ENCODE measurements at regions not wholly inside any gene's neighbourhood (a gene's known extent, or its start where the extent isn't known, plus 50 kb on each side); places are given as distances from the start of the nearest gene placed in this dataset.

DNA sequence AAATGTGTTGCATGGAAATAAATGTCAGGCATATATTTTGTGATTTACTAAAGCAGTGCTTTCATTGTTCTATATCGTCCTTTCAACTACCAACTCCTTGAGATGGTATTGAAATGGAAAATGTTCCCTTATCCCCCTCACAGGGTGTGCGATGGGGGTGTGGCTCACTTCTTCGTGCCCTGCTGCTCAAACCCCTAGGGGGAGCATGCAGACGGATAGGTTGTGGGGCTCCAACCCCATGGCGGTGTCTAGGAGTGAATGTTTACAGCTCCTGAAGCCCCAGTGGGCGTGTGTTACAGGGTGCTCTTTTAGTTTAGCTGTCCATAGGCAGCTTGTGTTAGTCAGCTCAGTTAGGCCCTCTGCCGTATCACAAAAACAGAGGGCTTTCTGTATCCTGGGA lies 287.7 kb upstream of the EMCN start:
- H3K36me3 ChIP-seq (ENCODE audit: control insufficient read depth, insufficient read depth, low read length): no peaks in the 10 kb centered on the region
- H3K27ac ChIP-seq (ENCODE audit: low read depth, low read length, severe bottlenecking): no peak overlapping the region
- H3K4me3 ChIP-seq (ENCODE audit: extremely low read depth, insufficient read depth, low read length, poor library complexity, severe bottlenecking): no peak overlapping the region
- H3K4me1 ChIP-seq (ENCODE audit: control insufficient read depth, insufficient read depth, low read length, poor library complexity, severe bottlenecking): no peaks in the 10 kb centered on the region
- no peaks in the 10 kb centered on the region for H3K9me3 ChIP-seq (ENCODE audit: control insufficient read depth, low read length)
- 62 to 77% methylated on average over 5 to 6 of the region's 7 CpGs for WGBS, 2 experiments (ENCODE audit: insufficient coverage in 2 of 2)

DNA sequence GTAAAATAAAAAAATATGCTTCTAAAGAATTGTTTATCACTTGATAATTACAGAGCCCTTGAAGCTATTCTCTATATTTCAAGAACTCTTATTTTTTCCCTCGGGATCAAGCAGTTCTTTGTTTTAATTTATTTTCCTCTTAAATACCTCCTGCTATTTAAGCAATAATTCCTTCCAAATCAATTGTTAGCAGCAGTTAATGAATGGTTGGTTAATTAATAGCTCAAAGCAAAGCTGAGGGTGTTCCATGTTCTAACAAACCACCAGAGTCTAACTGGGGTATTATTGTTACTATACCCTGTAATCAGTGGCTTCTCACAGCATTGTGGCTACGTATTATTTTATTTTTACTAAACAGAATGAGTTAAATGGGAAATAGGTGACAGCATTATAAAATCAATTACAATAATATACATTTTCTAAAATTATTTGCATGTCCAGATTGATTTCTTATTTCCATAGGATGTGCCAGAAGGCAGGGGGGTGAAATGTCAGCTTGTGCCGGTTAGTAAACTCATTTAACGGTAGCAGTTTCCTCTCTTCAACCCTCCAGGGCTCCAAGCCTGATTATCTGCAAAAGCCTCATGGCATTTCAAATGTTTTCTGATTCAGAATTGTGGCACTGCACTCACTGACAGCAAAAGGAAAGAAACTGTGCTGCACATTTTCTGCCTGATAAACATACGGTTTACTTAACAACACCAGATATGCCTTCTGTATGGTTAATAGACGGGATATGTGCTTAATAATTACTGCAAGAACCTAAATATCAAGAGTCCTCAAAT lies 286.9 kb upstream of the EMCN start:
- no peak overlapping the region for H3K27ac ChIP-seq (ENCODE audit: low read depth, low read length, severe bottlenecking)

DNA sequence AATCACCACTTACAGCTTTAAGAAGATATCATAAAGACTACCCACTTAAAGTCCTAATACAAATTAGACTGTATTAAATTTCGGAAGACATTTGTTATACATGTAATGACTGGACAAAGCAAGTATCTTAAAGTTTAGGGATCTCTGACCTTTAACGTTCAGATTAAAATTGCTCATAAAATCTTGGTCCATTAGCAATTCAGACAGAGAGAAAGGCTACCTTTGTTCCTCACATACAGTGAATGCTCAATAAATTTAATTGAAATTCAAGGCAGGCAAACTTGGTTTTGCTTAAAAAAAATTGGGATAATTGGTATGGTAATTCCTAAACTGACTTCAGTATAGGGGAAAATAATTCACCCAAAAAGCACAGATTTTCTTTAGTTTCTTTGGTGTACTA lies 285.9 kb upstream of the EMCN start:
- no peak overlapping the region for H3K27ac ChIP-seq (ENCODE audit: low read depth, low read length, severe bottlenecking)
- WGBS, 2 experiments (ENCODE audit: insufficient coverage in 2 of 2): 86 to 100% methylated on average over 1 of the region's 2 CpGs
- H3K4me3 ChIP-seq (ENCODE audit: extremely low read depth, insufficient read depth, low read length, poor library complexity, severe bottlenecking): no peak overlapping the region
- no peaks in the 10 kb centered on the region for H3K9me3 ChIP-seq (ENCODE audit: control insufficient read depth, low read length)
- H3K4me1 ChIP-seq (ENCODE audit: control insufficient read depth, insufficient read depth, low read length, poor library complexity, severe bottlenecking): no peaks in the 10 kb centered on the region
- no peaks in the 10 kb centered on the region for H3K36me3 ChIP-seq (ENCODE audit: control insufficient read depth, insufficient read depth, low read length)

More for the DNA sequence above, 286.9 kb upstream of the EMCN start:
- Histone ChIP-seq H3K36me3 (ENCODE audit: control insufficient read depth, insufficient read depth, low read length) (no peaks in the 10 kb centered on the region), H3K4me3 (ENCODE audit: extremely low read depth, insufficient read depth, low read length, poor library complexity, severe bottlenecking) (no peak overlapping the region), H3K4me1 (ENCODE audit: control insufficient read depth, insufficient read depth, low read length, poor library complexity, severe bottlenecking) (no peaks in the 10 kb centered on the region), H3K9me3 (ENCODE audit: control insufficient read depth, low read length) (no peaks in the 10 kb centered on the region)
- 71 to 100% methylated on average over 1 to 2 of the region's 6 CpGs for WGBS, 2 experiments (ENCODE audit: insufficient coverage in 2 of 2)

DNA sequence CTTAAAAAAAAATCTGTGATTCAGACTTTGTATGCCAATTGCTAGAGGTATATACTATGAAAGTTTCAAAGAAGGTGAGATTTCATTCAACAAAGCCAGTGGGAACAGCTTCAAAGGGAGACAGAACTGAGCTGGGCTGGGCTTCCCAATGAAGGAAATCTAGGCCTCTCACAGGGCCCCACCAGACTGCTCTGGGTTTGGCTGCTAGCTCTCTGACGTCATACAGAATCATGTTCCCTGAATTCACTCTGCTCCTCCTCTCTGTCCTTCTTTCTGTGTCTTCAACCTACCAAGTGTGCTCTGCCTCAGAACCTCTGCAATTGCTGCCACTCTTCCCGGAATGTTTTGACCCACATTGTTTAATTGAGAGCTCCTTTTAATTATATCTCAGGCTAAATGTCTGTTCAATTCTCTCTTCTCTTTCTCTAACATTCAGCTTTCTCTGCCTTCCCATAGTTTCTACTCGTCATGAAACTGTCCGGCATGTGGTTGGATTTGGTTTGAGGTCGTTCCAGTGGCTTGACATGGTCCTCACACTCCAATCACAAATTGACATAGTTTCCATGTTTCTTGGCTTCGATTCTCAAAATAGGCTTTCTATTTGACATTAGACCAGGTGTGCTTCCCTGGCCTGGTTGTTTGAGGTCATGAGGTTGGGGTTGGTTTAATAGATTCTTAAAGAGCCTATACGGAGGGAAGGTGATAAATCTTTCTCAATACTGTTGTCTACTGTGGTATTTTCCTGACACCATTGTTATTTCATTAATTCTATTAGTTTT lies 282.1 kb upstream of the EMCN start:
- Histone ChIP-seq H3K27ac (ENCODE audit: low read depth, low read length, severe bottlenecking) (no peak overlapping the region), H3K4me1 (ENCODE audit: control insufficient read depth, insufficient read depth, low read length, poor library complexity, severe bottlenecking) (no peaks in the 10 kb centered on the region), H3K36me3 (ENCODE audit: control insufficient read depth, insufficient read depth, low read length) (no peaks in the 10 kb centered on the region), H3K9me3 (ENCODE audit: control insufficient read depth, low read length) (no peaks in the 10 kb centered on the region), H3K4me3 (ENCODE audit: extremely low read depth, insufficient read depth, low read length, poor library complexity, severe bottlenecking) (no peak overlapping the region)
- WGBS, 2 experiments (ENCODE audit: insufficient coverage in 2 of 2): 88% methylated on average over 3 of the region's 7 CpGs

DNA sequence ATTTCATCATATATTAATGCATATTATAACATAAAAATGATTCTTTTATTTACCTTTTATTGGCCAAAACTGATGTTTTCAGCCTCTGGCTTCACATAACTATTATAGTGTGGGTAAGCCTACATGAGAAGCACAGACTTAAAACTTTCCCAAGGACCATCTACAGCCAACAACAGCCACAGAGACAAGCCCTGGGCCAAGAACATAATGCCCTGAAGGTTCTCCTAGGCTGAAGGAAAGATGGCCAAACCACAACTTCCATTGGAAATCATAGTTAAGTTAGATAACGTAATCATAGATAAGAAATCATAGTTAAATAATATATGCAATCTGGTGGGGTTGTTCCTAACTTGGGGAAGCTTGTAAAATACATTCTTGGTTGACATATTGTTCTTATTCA lies 280.0 kb upstream of the EMCN start:
- Histone ChIP-seq H3K27ac (ENCODE audit: low read depth, low read length, severe bottlenecking) (no peak overlapping the region), H3K36me3 (ENCODE audit: control insufficient read depth, insufficient read depth, low read length) (no peaks in the 10 kb centered on the region), H3K9me3 (ENCODE audit: control insufficient read depth, low read length) (no peaks in the 10 kb centered on the region), H3K4me3 (ENCODE audit: extremely low read depth, insufficient read depth, low read length, poor library complexity, severe bottlenecking) (no peak overlapping the region), H3K4me1 (ENCODE audit: control insufficient read depth, insufficient read depth, low read length, poor library complexity, severe bottlenecking) (no peaks in the 10 kb centered on the region)
- WGBS, 2 experiments (ENCODE audit: insufficient coverage in 2 of 2): no CpG with 5 or more reads among the region's 1 CpG

GRCh38 chr4:100797356-100797755 lies 279.5 kb upstream of the EMCN start:
- Histone ChIP-seq H3K4me3 (ENCODE audit: extremely low read depth, insufficient read depth, low read length, poor library complexity, severe bottlenecking) (no peak overlapping the region), H3K9me3 (ENCODE audit: control insufficient read depth, low read length) (no peaks in the 10 kb centered on the region), H3K4me1 (ENCODE audit: control insufficient read depth, insufficient read depth, low read length, poor library complexity, severe bottlenecking) (no peaks in the 10 kb centered on the region), H3K27ac (ENCODE audit: low read depth, low read length, severe bottlenecking) (no peak overlapping the region), H3K36me3 (ENCODE audit: control insufficient read depth, insufficient read depth, low read length) (no peaks in the 10 kb centered on the region)
- 89 to 90% methylated on average over 1 of the region's 1 CpG for WGBS, 2 experiments (ENCODE audit: insufficient coverage in 2 of 2)

DNA sequence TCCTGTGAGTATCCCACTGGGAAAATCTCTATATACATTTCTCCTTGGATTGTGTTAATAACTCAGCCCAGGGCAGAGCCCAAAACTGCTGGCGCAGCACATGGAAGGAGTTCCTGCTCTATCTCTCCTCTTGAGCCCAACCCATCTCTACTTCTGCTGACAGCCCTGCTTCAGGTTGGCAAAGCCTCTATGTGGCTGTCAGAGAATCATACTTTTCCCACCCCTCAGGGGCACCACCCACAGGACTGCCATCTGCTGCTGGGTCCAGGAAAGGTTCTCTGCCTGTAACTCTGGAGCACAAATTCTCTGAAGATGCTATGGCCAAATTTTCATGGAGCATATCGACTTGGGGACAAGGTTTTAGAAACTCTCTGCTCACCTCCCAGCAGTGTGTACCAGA lies 278.5 kb upstream of the EMCN start:
- no peaks in the 10 kb centered on the region for H3K9me3 ChIP-seq (ENCODE audit: control insufficient read depth, low read length)
- H3K4me3 ChIP-seq (ENCODE audit: extremely low read depth, insufficient read depth, low read length, poor library complexity, severe bottlenecking): no peak overlapping the region
- no peak overlapping the region for H3K27ac ChIP-seq (ENCODE audit: low read depth, low read length, severe bottlenecking)
- H3K4me1 ChIP-seq (ENCODE audit: control insufficient read depth, insufficient read depth, low read length, poor library complexity, severe bottlenecking): no peaks in the 10 kb centered on the region
- 83 to 100% methylated on average over 1 of the region's 2 CpGs for WGBS, 2 experiments (ENCODE audit: insufficient coverage in 2 of 2)
- H3K36me3 ChIP-seq (ENCODE audit: control insufficient read depth, insufficient read depth, low read length): no peaks in the 10 kb centered on the region

DNA sequence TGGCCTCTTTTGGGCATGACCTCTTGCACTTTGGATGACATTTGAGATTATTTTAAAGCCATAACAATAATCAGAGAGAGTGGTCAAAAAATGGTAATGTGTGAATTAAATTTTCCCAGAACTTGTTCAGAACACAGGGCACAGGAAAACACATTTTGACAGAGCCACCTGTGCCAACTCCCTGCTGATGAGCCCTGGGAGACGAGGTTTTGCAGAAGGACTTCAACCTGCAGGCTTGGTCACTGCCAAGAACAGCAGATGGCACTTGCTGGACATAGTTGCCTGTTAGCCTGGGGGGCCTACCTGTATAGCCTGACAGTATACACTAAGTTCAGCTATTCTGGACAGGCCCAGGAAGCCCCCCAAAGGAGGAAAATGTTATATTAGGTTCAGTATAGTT lies 277.8 kb upstream of the EMCN start:
- Histone ChIP-seq H3K36me3 (ENCODE audit: control insufficient read depth, insufficient read depth, low read length) (no peaks in the 10 kb centered on the region), H3K4me1 (ENCODE audit: control insufficient read depth, insufficient read depth, low read length, poor library complexity, severe bottlenecking) (no peaks in the 10 kb centered on the region), H3K27ac (ENCODE audit: low read depth, low read length, severe bottlenecking) (no peak overlapping the region), H3K9me3 (ENCODE audit: control insufficient read depth, low read length) (no peaks in the 10 kb centered on the region), H3K4me3 (ENCODE audit: extremely low read depth, insufficient read depth, low read length, poor library complexity, severe bottlenecking) (no peak overlapping the region)
- WGBS, 2 experiments (ENCODE audit: insufficient coverage in 2 of 2): 85 to 100% methylated on average over 1 of the region's 1 CpG

- H3K27ac ChIP-seq (ENCODE audit: low read depth, low read length, severe bottlenecking): no peak overlapping the region
- no peaks in the 10 kb centered on the region for H3K9me3 ChIP-seq (ENCODE audit: control insufficient read depth, low read length)
- no peak overlapping the region for H3K4me3 ChIP-seq (ENCODE audit: extremely low read depth, insufficient read depth, low read length, poor library complexity, severe bottlenecking)
- 81 to 90% methylated on average over 8 to 9 of the region's 9 CpGs for WGBS, 2 experiments (ENCODE audit: insufficient coverage in 2 of 2)
- H3K36me3 ChIP-seq (ENCODE audit: control insufficient read depth, insufficient read depth, low read length): no peaks in the 10 kb centered on the region
- H3K4me1 ChIP-seq (ENCODE audit: control insufficient read depth, insufficient read depth, low read length, poor library complexity, severe bottlenecking): no peaks in the 10 kb centered on the region
Measured at GRCh38 chr4:100790836-100791615, 273.2 kb upstream of the EMCN start.

GRCh38 chr4:100789991-100790390 lies 272.2 kb upstream of the EMCN start:
- H3K4me3 ChIP-seq (ENCODE audit: extremely low read depth, insufficient read depth, low read length, poor library complexity, severe bottlenecking): no peak overlapping the region
- H3K9me3 ChIP-seq (ENCODE audit: control insufficient read depth, low read length): no peaks in the 10 kb centered on the region
- no peak overlapping the region for H3K27ac ChIP-seq (ENCODE audit: low read depth, low read length, severe bottlenecking)
- no peaks in the 10 kb centered on the region for H3K4me1 ChIP-seq (ENCODE audit: control insufficient read depth, insufficient read depth, low read length, poor library complexity, severe bottlenecking)
- no peaks in the 10 kb centered on the region for H3K36me3 ChIP-seq (ENCODE audit: control insufficient read depth, insufficient read depth, low read length)

Data from mesodermal cell (in vitro differentiated cells).